Neural progenitor cell (in vitro differentiated cells): ENCODE measurements at regions not wholly inside any gene's neighbourhood (a gene's known extent, or its start where the extent isn't known, plus 50 kb on each side); places are given as distances from the start of the nearest gene placed in this dataset.

Source experiments
- CTCF ChIP-seq: fragments of 200-600 bp; sonication (generic); IDR thresholded peaks from 2 replicates; pipeline ENCODE4 v1.5.1; 2017; ENCODE audit warnings: antibody characterized with exemption, mild to moderate bottlenecking
- EZH2 ChIP-seq: fragments of 200-600 bp; sonication (generic); IDR thresholded peaks from 2 replicates; pipeline ENCODE4 v1.6.1; 2017; ENCODE audit warnings: antibody characterized with exemption, mild to moderate bottlenecking, moderate library complexity
- EZH2phosphoT487 ChIP-seq: fragments of 200-600 bp; sonication (generic); IDR thresholded peaks from 2 replicates; pipeline ENCODE4 v1.6.1; 2017; ENCODE audit warnings: antibody characterized with exemption

- TF ChIP-seq CTCF (no peak), EZH2phosphoT487 (no peak), EZH2 (no peak)
These were observed 228.2 kb upstream of the LRFN5 start for GRCh38 chr14:41378526-41378925.
